Ureter (tissue), 1 donor: ENCODE measurements at regions not wholly inside any gene's neighbourhood (a gene's known extent, or its start where the extent isn't known, plus 50 kb on each side); places are given as distances from the start of the nearest gene placed in this dataset.

Experiments
- DNase-seq: peaks from one replicate; pipeline ENCODE4 v3.0.0-alpha.2; 2020; ENCODE audit warnings: low spot score
- donor health status: DM: yes; HTN: yes; CAD: no.

- no peak for DNase-seq
Observed at GRCh38 chr22:46054091-46055073, 77.4 kb upstream of the WNT7B start.

GRCh38 chr22:46055181-46055875, 78.4 kb upstream of the WNT7B start:
- DNase-seq = no peak

- DNase-seq = peak; percentile 53
Observed at GRCh38 chr22:46055911-46056545, 79.1 kb upstream of the WNT7B start.

- peak; percentile 39 for DNase-seq
Observed at GRCh38 chr22:46056546-46057245, 79.7 kb upstream of the WNT7B start.

GRCh38 chr22:46057246-46058090, 80.5 kb upstream of the WNT7B start:
- DNase-seq = peak; percentile 41

GRCh38 chr22:46058091-46058420, 81.1 kb upstream of the WNT7B start:
- DNase-seq = peak; percentile 53

GRCh38 chr22:46058591-46059519, 81.9 kb upstream of the WNT7B start:
- DNase-seq = peak; percentile 42

GRCh38 chr22:46060292-46061123, 83.5 kb upstream of the WNT7B start:
- peak; percentile 15 for DNase-seq

GRCh38 chr22:46061124-46061500, 84.2 kb upstream of the WNT7B start:
- peak; percentile 39 for DNase-seq

GRCh38 chr22:46061501-46062231, 84.7 kb upstream of the WNT7B start:
- DNase-seq = peak; percentile 41

- peak; percentile 29 for DNase-seq
Observed at GRCh38 chr22:46062232-46062615, 85.3 kb upstream of the WNT7B start.

GRCh38 chr22:46062971-46063631, 86.1 kb upstream of the WNT7B start:
- peak; percentile 34 for DNase-seq

- DNase-seq = peak; percentile 30
Observed at GRCh38 chr22:46063846-46064227, 86.5 kb upstream of the PPARA start.

- DNase-seq = peak; percentile 39
Observed at GRCh38 chr22:46064228-46064965, 85.9 kb upstream of the PPARA start.

- DNase-seq = peak; percentile 32
Observed at GRCh38 chr22:46064966-46065666, 85.2 kb upstream of the PPARA start.

- no peak for DNase-seq
Observed at GRCh38 chr22:46065691-46066454, 84.5 kb upstream of the PPARA start.
